ENCODE measurements at regions not wholly inside any gene's neighbourhood (a gene's known extent, or its start where the extent isn't known, plus 50 kb on each side); places are given as distances from the start of the nearest gene placed in this dataset.

DNA sequence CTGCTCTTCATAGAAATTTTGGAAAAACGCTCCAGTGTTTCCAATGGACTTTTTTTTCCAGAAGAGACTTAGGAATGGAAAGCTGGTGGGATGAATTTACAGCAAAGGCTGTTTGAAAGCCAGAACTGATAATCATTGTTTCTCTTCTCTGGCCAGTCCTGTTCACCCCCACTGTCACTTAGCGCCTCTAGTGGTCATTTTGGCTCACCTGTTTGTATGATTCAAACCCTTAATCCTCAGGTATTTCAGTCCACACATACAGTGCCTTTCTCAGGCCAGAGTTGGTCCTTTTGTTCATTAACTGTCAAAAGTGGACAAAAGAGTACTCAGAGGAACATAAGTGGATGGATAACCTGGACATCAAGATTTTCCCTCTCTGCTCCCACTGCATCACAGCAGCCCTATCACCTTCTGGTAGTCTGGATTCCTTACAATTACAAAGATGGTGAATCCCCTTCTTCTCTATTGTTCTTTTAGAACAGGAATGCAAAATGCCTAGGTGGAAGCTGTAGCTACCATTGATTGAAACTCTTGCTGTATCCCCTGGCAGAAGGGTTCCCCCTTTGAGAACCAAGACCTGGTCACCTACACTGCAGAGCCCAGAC, 177.6 kb upstream of the OLFM3 start:
- H3K4me1 ChIP-seq (ENCODE audit: control insufficient read depth, extremely low read depth, insufficient read depth, low read length) = no peaks in the 10 kb centered on the region
- H2AFZ ChIP-seq (ENCODE audit: control insufficient read depth, low read length) = no peak overlapping the region
- FAIRE-seq = no peak
- no peaks in the 10 kb centered on the region for H3K27me3 ChIP-seq (ENCODE audit: control insufficient read depth, extremely low read depth, insufficient read depth, low read length)
- H3K4me2 ChIP-seq (ENCODE audit: control insufficient read depth, extremely low read depth, insufficient read depth, low read depth, low read length) = no peak overlapping the region
- TF ChIP-seq EZH2 (IDR thresholded peaks at IDR 0.05; ENCODE audit: low read length) = no peak
- TF ChIP-seq, protein P1, sequence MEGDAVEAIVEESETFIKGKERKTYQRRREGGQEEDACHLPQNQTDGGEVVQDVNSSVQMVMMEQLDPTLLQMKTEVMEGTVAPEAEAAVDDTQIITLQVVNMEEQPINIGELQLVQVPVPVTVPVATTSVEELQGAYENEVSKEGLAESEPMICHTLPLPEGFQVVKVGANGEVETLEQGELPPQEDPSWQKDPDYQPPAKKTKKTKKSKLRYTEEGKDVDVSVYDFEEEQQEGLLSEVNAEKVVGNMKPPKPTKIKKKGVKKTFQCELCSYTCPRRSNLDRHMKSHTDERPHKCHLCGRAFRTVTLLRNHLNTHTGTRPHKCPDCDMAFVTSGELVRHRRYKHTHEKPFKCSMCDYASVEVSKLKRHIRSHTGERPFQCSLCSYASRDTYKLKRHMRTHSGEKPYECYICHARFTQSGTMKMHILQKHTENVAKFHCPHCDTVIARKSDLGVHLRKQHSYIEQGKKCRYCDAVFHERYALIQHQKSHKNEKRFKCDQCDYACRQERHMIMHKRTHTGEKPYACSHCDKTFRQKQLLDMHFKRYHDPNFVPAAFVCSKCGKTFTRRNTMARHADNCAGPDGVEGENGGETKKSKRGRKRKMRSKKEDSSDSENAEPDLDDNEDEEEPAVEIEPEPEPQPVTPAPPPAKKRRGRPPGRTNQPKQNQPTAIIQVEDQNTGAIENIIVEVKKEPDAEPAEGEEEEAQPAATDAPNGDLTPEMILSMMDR (optimal IDR thresholded peaks at IDR 0.05 in 1 of 3, IDR thresholded peaks at IDR 0.05 in 1 of 3, conservative IDR thresholded peaks at IDR 0.05 in 1 of 3; ENCODE audit: extremely low read depth in 1 of 3, insufficient read depth in 2 of 3, low read length in 3 of 3) = peak in 2 of 3 experiments; percentile 20 to 49
- no peaks in the 10 kb centered on the region for H4K20me1 ChIP-seq (ENCODE audit: control insufficient read depth, extremely low read depth, insufficient read depth, low read length)
- no peaks in the 10 kb centered on the region for H3K36me3 ChIP-seq (ENCODE audit: control insufficient read depth in 2 of 2, extremely low read depth in 1 of 2, insufficient read depth in 2 of 2, low read length in 2 of 2)
- dilution Hi-C loops (cut with MboI; ENCODE audit: extremely low pct_ligation_motif_present, low sequenced_read_pairs) = no loop called here
- no peaks in the 10 kb centered on the region for H3K9me1 ChIP-seq (ENCODE audit: control insufficient read depth, extremely low read depth, insufficient read depth, low read length)
- H3K4me3 ChIP-seq (ENCODE audit: control insufficient read depth in 2 of 3, extremely low read depth in 1 of 3, insufficient read depth in 2 of 3, low read depth in 1 of 3, low read length in 3 of 3) = no peak overlapping the region
- no peak overlapping the region for H3K27ac ChIP-seq (ENCODE audit: control insufficient read depth, insufficient read depth, low read length)
- no peaks in the 10 kb centered on the region for H3K79me2 ChIP-seq (ENCODE audit: control insufficient read depth, insufficient read depth, low read length)
- no peak for DNase-seq (ENCODE audit: low read depth, low spot score)
- H3K9me3 ChIP-seq (ENCODE audit: control insufficient read depth, low read depth, low read length) = no peaks in the 10 kb centered on the region
- no peak overlapping the region for H3K9ac ChIP-seq (ENCODE audit: control insufficient read depth, extremely low read depth, insufficient read depth, low read length)

DNA sequence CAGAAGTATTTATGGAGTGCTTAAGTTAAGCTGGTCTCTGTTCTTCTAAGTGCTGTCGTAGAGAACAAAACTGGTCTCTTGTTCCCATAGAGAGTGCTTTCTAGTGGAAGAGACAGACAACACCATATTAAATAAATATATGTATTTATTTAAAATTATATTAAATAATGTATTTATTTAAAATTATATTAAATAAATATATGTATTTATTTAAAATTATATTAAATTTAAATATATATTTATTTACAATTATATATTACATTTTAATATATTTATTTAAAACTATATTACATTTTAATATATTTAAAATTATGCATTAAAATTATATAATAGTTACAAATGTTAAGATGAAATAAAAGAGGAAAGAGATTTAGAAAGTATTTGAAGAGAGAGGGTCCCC, 175.5 kb upstream of the OLFM3 start:
- dilution Hi-C loops (cut with MboI; ENCODE audit: extremely low pct_ligation_motif_present, low sequenced_read_pairs) = no loop called here
- H3K9ac ChIP-seq (ENCODE audit: control insufficient read depth, extremely low read depth, insufficient read depth, low read length) = no peak overlapping the region
- H2AFZ ChIP-seq (ENCODE audit: control insufficient read depth, low read length) = no peak overlapping the region
- H4K20me1 ChIP-seq (ENCODE audit: control insufficient read depth, extremely low read depth, insufficient read depth, low read length) = no peaks in the 10 kb centered on the region
- H3K9me1 ChIP-seq (ENCODE audit: control insufficient read depth, extremely low read depth, insufficient read depth, low read length) = no peaks in the 10 kb centered on the region
- no peak for FAIRE-seq
- H3K9me3 ChIP-seq (ENCODE audit: control insufficient read depth, low read depth, low read length) = no peaks in the 10 kb centered on the region
- TF ChIP-seq, protein P1 (optimal IDR thresholded peaks at IDR 0.05 in 1 of 3, IDR thresholded peaks at IDR 0.05 in 1 of 3, conservative IDR thresholded peaks at IDR 0.05 in 1 of 3; ENCODE audit: extremely low read depth in 1 of 3, insufficient read depth in 2 of 3, low read length in 3 of 3) = no peak
- TF ChIP-seq EZH2 (IDR thresholded peaks at IDR 0.05; ENCODE audit: low read length) = no peak
- no peaks in the 10 kb centered on the region for H3K4me1 ChIP-seq (ENCODE audit: control insufficient read depth, extremely low read depth, insufficient read depth, low read length)
- DNase-seq (ENCODE audit: low read depth, low spot score) = no peak
- H3K27me3 ChIP-seq (ENCODE audit: control insufficient read depth, extremely low read depth, insufficient read depth, low read length) = no peaks in the 10 kb centered on the region
- H3K36me3 ChIP-seq (ENCODE audit: control insufficient read depth in 2 of 2, extremely low read depth in 1 of 2, insufficient read depth in 2 of 2, low read length in 2 of 2) = no peaks in the 10 kb centered on the region
- no peak overlapping the region for H3K27ac ChIP-seq (ENCODE audit: control insufficient read depth, insufficient read depth, low read length)
- H3K4me2 ChIP-seq (ENCODE audit: control insufficient read depth, extremely low read depth, insufficient read depth, low read depth, low read length) = no peak overlapping the region
- H3K4me3 ChIP-seq (ENCODE audit: control insufficient read depth in 2 of 3, extremely low read depth in 1 of 3, insufficient read depth in 2 of 3, low read depth in 1 of 3, low read length in 3 of 3) = no peak overlapping the region
- no peaks in the 10 kb centered on the region for H3K79me2 ChIP-seq (ENCODE audit: control insufficient read depth, insufficient read depth, low read length)

Measured in keratinocyte (primary cell).